HepG2 (cell line): ENCODE measurements at regions not wholly inside any gene's neighbourhood (a gene's known extent, or its start where the extent isn't known, plus 50 kb on each side); places are given as distances from the start of the nearest gene placed in this dataset.

Experiments used
- BCLAF1 ChIP-seq: fragments of 450-650 bp; IDR thresholded peaks from 2 replicates; pipeline ENCODE4 v1.6.1; 2017; ENCODE audit warnings: mild to moderate bottlenecking
- CBFB ChIP-seq: sonication (generic); formaldehyde crosslinking; IDR thresholded peaks from 2 replicates; pipeline ENCODE4 v1.4.0; 2020; ENCODE audit warnings: missing genetic modification reagents
- CREB1 ChIP-seq, 2 experiments: fragments of 450-650 bp in 1 of 2; IDR thresholded peaks; 2 replicates each; pipeline ENCODE4 v1.6.1; 2016 to 2017; ENCODE audit warnings: control low read depth in 1 of 2, mild to moderate bottlenecking in 1 of 2, missing compliant biosample characterization in 1 of 2, missing genetic modification characterization in 1 of 2
- FOXM1 ChIP-seq: sonication (generic); formaldehyde crosslinking; IDR thresholded peaks from 2 replicates; pipeline ENCODE4 v1.5.0; 2020; ENCODE audit warnings: missing genetic modification reagents
- MXD4 ChIP-seq: IDR thresholded peaks from 2 replicates; pipeline ENCODE4 v1.6.1; 2016; ENCODE audit warnings: mild to moderate bottlenecking, missing biosample characterization, missing genetic modification reagents
- YY1 ChIP-seq: IDR thresholded peaks from 2 replicates; pipeline ENCODE4 v1.6.1; 2011; ENCODE audit warnings: low read length, low read depth, moderate library complexity, mild to moderate bottlenecking; ENCODE audit not compliant: insufficient read depth, insufficient replicate concordance
- ZNF576 ChIP-seq: sonication (generic); formaldehyde crosslinking; IDR thresholded peaks from 2 replicates; pipeline ENCODE4 v1.4.0; 2020; ENCODE audit warnings: mild to moderate bottlenecking, missing genetic modification reagents
- ZNF891 ChIP-seq: sonication (generic); formaldehyde crosslinking; IDR thresholded peaks from 2 replicates; pipeline ENCODE4 v1.5.0; 2020; ENCODE audit warnings: mild to moderate bottlenecking, missing genetic modification reagents
- ZSCAN20 ChIP-seq: sonication (generic); formaldehyde crosslinking; IDR thresholded peaks from 2 replicates; pipeline ENCODE4 v1.4.0; 2020; ENCODE audit warnings: missing genetic modification reagents, mild to moderate bottlenecking, borderline replicate concordance
- TF ChIP-seq, protein P1 (sequence below): sonication (generic); formaldehyde crosslinking; IDR thresholded peaks from 2 replicates; pipeline ENCODE4 v1.5.0; 2020; ENCODE audit warnings: mild to moderate bottlenecking, missing genetic modification reagents, moderate library complexity

- TF ChIP-seq ZNF576 (CRISPR knock-in tag) (no peak), CBFB (CRISPR knock-in tag) (no peak), YY1 (no peak), BCLAF1 (no peak), ZNF891 (no peak), MXD4 (no peak), ZSCAN20 (CRISPR knock-in tag) (no peak), FOXM1 (CRISPR knock-in tag) (no peak), CREB1 (IDR thresholded peaks at IDR 0.05) (no peak), CREB1 (CRISPR knock-in tag; IDR thresholded peaks at IDR 0.05) (no peak)
- TF ChIP-seq, protein P1, sequence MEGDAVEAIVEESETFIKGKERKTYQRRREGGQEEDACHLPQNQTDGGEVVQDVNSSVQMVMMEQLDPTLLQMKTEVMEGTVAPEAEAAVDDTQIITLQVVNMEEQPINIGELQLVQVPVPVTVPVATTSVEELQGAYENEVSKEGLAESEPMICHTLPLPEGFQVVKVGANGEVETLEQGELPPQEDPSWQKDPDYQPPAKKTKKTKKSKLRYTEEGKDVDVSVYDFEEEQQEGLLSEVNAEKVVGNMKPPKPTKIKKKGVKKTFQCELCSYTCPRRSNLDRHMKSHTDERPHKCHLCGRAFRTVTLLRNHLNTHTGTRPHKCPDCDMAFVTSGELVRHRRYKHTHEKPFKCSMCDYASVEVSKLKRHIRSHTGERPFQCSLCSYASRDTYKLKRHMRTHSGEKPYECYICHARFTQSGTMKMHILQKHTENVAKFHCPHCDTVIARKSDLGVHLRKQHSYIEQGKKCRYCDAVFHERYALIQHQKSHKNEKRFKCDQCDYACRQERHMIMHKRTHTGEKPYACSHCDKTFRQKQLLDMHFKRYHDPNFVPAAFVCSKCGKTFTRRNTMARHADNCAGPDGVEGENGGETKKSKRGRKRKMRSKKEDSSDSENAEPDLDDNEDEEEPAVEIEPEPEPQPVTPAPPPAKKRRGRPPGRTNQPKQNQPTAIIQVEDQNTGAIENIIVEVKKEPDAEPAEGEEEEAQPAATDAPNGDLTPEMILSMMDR: no peak
Observed at GRCh38 chr16:62681819-62682218, 645.6 kb upstream of the CDH8 start.
